ENCODE measurements at regions not wholly inside any gene's neighbourhood (a gene's known extent, or its start where the extent isn't known, plus 50 kb on each side); places are given as distances from the start of the nearest gene placed in this dataset.

GRCh38 chr14:30369502-30370180, 189.3 kb upstream of the G2E3 start:
- no peak overlapping the region for H2AFZ ChIP-seq (replicated peaks)
- H3K27ac ChIP-seq = no peak overlapping the region
- Mint-ChIP-seq H3K4me3 (no peak overlapping the region), H3K9me3 (no peaks in the 10 kb centered on the region), H3K27me3 (ENCODE audit: insufficient read depth, low read depth) (no peaks in the 10 kb centered on the region), H3K27ac (no peak overlapping the region), H3K4me1 (no peaks in the 10 kb centered on the region), H3K36me3 (no peaks in the 10 kb centered on the region)
- no peaks in the 10 kb centered on the region for H3F3A ChIP-seq (ENCODE audit: low read depth)
- no peaks in the 10 kb centered on the region for H4K20me1 ChIP-seq (ENCODE audit: low read depth)
- H3K36me3 ChIP-seq = no peaks in the 10 kb centered on the region
- H3K4me1 ChIP-seq = no peaks in the 10 kb centered on the region
- H3K79me2 ChIP-seq (ENCODE audit: low read depth) = no peaks in the 10 kb centered on the region
- H3K9me3 ChIP-seq (ENCODE audit: low read depth) = no peaks in the 10 kb centered on the region
- no peak for DNase-seq (ENCODE audit: low spot score)
- H3K4me2 ChIP-seq = no peak overlapping the region
- no peak overlapping the region for H3K9ac ChIP-seq
- no peaks in the 10 kb centered on the region for H3K27me3 ChIP-seq
- TF ChIP-seq CTCF (IDR thresholded peaks at IDR 0.05) = no peak
- TF ChIP-seq EZH2 (IDR thresholded peaks at IDR 0.05) = no peak
- TF ChIP-seq EZH2phosphoT487 (IDR thresholded peaks at IDR 0.05) = no peak
- no peak overlapping the region for H3K4me3 ChIP-seq

- no peak overlapping the region for H3K4me3 ChIP-seq
- no peaks in the 10 kb centered on the region for H3F3A ChIP-seq (ENCODE audit: low read depth)
- no peak overlapping the region for H3K9ac ChIP-seq
- no peak overlapping the region for H3K27ac ChIP-seq
- H2AFZ ChIP-seq (replicated peaks) = no peak overlapping the region
- no peak for DNase-seq (ENCODE audit: low spot score)
- H3K9me3 ChIP-seq (ENCODE audit: low read depth) = no peaks in the 10 kb centered on the region
- Mint-ChIP-seq H3K4me1 (peaks cover 4% of the 10 kb centered on the region), H3K27ac (no peak overlapping the region), H3K27me3 (ENCODE audit: insufficient read depth, low read depth) (peaks cover 2% of the 10 kb centered on the region), H3K36me3 (no peaks in the 10 kb centered on the region), H3K4me3 (no peak overlapping the region), H3K9me3 (no peaks in the 10 kb centered on the region)
- H3K27me3 ChIP-seq = no peaks in the 10 kb centered on the region
- no peak overlapping the region for H3K4me2 ChIP-seq
- TF ChIP-seq EZH2phosphoT487 (IDR thresholded peaks at IDR 0.05) = no peak
- TF ChIP-seq CTCF (IDR thresholded peaks at IDR 0.05) = no peak
- no peak for TF ChIP-seq EZH2 (IDR thresholded peaks at IDR 0.05)
- no peaks in the 10 kb centered on the region for H4K20me1 ChIP-seq (ENCODE audit: low read depth)
- no peaks in the 10 kb centered on the region for H3K79me2 ChIP-seq (ENCODE audit: low read depth)
- no peaks in the 10 kb centered on the region for H3K36me3 ChIP-seq
- H3K4me1 ChIP-seq = peaks cover 11% of the 10 kb centered on the region
These were observed 185.9 kb upstream of the G2E3 start for GRCh38 chr14:30373053-30373452.

GRCh38 chr14:30373526-30373925, 185.4 kb upstream of the G2E3 start:
- Mint-ChIP-seq H3K27ac (no peak overlapping the region), H3K27me3 (ENCODE audit: insufficient read depth, low read depth) (peaks cover 2% of the 10 kb centered on the region), H3K4me3 (no peak overlapping the region), H3K36me3 (no peaks in the 10 kb centered on the region), H3K9me3 (no peaks in the 10 kb centered on the region), H3K4me1 (peaks cover 4% of the 10 kb centered on the region)
- no peaks in the 10 kb centered on the region for H4K20me1 ChIP-seq (ENCODE audit: low read depth)
- H3K9me3 ChIP-seq (ENCODE audit: low read depth) = no peaks in the 10 kb centered on the region
- H3F3A ChIP-seq (ENCODE audit: low read depth) = no peaks in the 10 kb centered on the region
- no peak overlapping the region for H3K4me3 ChIP-seq
- H2AFZ ChIP-seq (replicated peaks) = no peak overlapping the region
- no peak for DNase-seq (ENCODE audit: low spot score)
- TF ChIP-seq EZH2phosphoT487 (IDR thresholded peaks at IDR 0.05) = no peak
- TF ChIP-seq EZH2 (IDR thresholded peaks at IDR 0.05) = no peak
- TF ChIP-seq CTCF (IDR thresholded peaks at IDR 0.05) = no peak
- no peak overlapping the region for H3K27ac ChIP-seq
- peaks cover 11% of the 10 kb centered on the region for H3K4me1 ChIP-seq
- no peaks in the 10 kb centered on the region for H3K36me3 ChIP-seq
- no peak overlapping the region for H3K4me2 ChIP-seq
- H3K79me2 ChIP-seq (ENCODE audit: low read depth) = no peaks in the 10 kb centered on the region
- no peaks in the 10 kb centered on the region for H3K27me3 ChIP-seq
- no peak overlapping the region for H3K9ac ChIP-seq

Data from neural progenitor cell (in vitro differentiated cells).